WTC11 (cell line): ENCODE measurements at regions not wholly inside any gene's neighbourhood (a gene's known extent, or its start where the extent isn't known, plus 50 kb on each side); places are given as distances from the start of the nearest gene placed in this dataset.

ENCODE experiments used
- ATF3 ChIP-seq: sonication (generic); formaldehyde crosslinking; conservative IDR thresholded peaks from 2 replicates; pipeline ENCODE4 v1.8.1; 2022; ENCODE audit warnings: mild to moderate bottlenecking, missing genetic modification reagents
- CBFB ChIP-seq: sonication (generic); formaldehyde crosslinking; IDR thresholded peaks from 2 replicates; pipeline ENCODE4 v1.8.1; 2022; ENCODE audit warnings: mild to moderate bottlenecking, low read depth, missing genetic modification reagents
- CREB1 ChIP-seq: sonication (generic); formaldehyde crosslinking; IDR thresholded peaks from 2 replicates; pipeline ENCODE4 v1.8.0; 2023; ENCODE audit warnings: mild to moderate bottlenecking, missing genetic modification reagents
- CTCF ChIP-seq: fragments of 200-600 bp; IDR thresholded peaks from 2 replicates; pipeline ENCODE4 v1.8.0; 2022; ENCODE audit warnings: antibody characterized with exemption
- ELF4 ChIP-seq: sonication (generic); formaldehyde crosslinking; IDR thresholded peaks from 2 replicates; pipeline ENCODE4 v1.8.1; 2022; ENCODE audit warnings: low read depth, mild to moderate bottlenecking, moderate library complexity, missing genetic modification reagents
- KAT7 ChIP-seq: sonication (generic); formaldehyde crosslinking; IDR thresholded peaks from 2 replicates; pipeline ENCODE4 v1.8.1; 2023; ENCODE audit warnings: missing genetic modification reagents, mild to moderate bottlenecking, borderline replicate concordance
- MAX ChIP-seq: sonication (generic); formaldehyde crosslinking; IDR thresholded peaks from 2 replicates; pipeline ENCODE4 v1.8.0; 2022; ENCODE audit warnings: mild to moderate bottlenecking, missing genetic modification reagents
- NR2C2 ChIP-seq: sonication (generic); formaldehyde crosslinking; IDR thresholded peaks from 2 replicates; pipeline ENCODE4 v1.8.0; 2022; ENCODE audit warnings: mild to moderate bottlenecking, missing genetic modification reagents
- PRRX2 ChIP-seq: fragments of 250-450 bp; sonication (Bioruptor Pico); IDR thresholded peaks from 2 replicates; pipeline ENCODE4 v1.8.0; 2021; ENCODE audit warnings: mild to moderate bottlenecking
- TEAD1 ChIP-seq: sonication (generic); formaldehyde crosslinking; IDR thresholded peaks from 2 replicates; pipeline ENCODE4 v1.8.0; 2022; ENCODE audit warnings: mild to moderate bottlenecking, missing genetic modification reagents
- USF1 ChIP-seq: sonication (generic); formaldehyde crosslinking; IDR thresholded peaks from 2 replicates; pipeline ENCODE4 v1.8.0; 2022; ENCODE audit warnings: mild to moderate bottlenecking, missing genetic modification reagents
- USF2 ChIP-seq: sonication (generic); formaldehyde crosslinking; IDR thresholded peaks from 2 replicates; pipeline ENCODE4 v1.8.1; 2023; ENCODE audit warnings: mild to moderate bottlenecking, missing genetic modification reagents, moderate library complexity
- ZNF317 ChIP-seq: sonication (generic); formaldehyde crosslinking; IDR thresholded peaks from 2 replicates; pipeline ENCODE4 v1.8.1; 2023; ENCODE audit warnings: low read depth, mild to moderate bottlenecking, moderate library complexity, missing genetic modification reagents, borderline replicate concordance

GRCh38 chr14:105739331-105740102 lies 213.1 kb downstream of the TMEM121 start:
- TF ChIP-seq CTCF, result no peak
- no peak for TF ChIP-seq PRRX2 (CRISPR knock-in tag)
- no peak for TF ChIP-seq ZNF317 (CRISPR knock-in tag)
- TF ChIP-seq ELF4 (CRISPR knock-in tag), result no peak
- no peak for TF ChIP-seq ATF3 (CRISPR knock-in tag)
- TF ChIP-seq MAX (CRISPR knock-in tag), result no peak
- no peak for TF ChIP-seq KAT7 (CRISPR knock-in tag)
- TF ChIP-seq USF1 (CRISPR knock-in tag), result no peak
- no peak for TF ChIP-seq TEAD1 (CRISPR knock-in tag)
- no peak for TF ChIP-seq CREB1 (CRISPR knock-in tag)
- no peak for TF ChIP-seq NR2C2 (CRISPR knock-in tag)
- no peak for TF ChIP-seq CBFB (CRISPR knock-in tag)
- no peak for TF ChIP-seq USF2
